ENCODE measurements at regions not wholly inside any gene's neighbourhood (a gene's known extent, or its start where the extent isn't known, plus 50 kb on each side); places are given as distances from the start of the nearest gene placed in this dataset.

GRCh38 chr12:90173499-90174197 is 465.0 kb upstream of the ATP2B1 start:
- Histone ChIP-seq H3K27ac (no peak overlapping the region), H3K27me3 (no peaks in the 10 kb centered on the region), H3K4me1 (no peaks in the 10 kb centered on the region), H3K4me3 (no peak overlapping the region), H3K36me3 (no peaks in the 10 kb centered on the region), H3K9me3 (no peaks in the 10 kb centered on the region)
- DNase-seq (ENCODE audit: extremely low spot score in 2 of 2): no peak
- intact Hi-C loops (cut with DNase I): no loop called here
- TF ChIP-seq CTCF (IDR thresholded peaks at IDR 0.05) (no peak), POLR2AphosphoS5 (IDR thresholded peaks at IDR 0.05; ENCODE audit: insufficient read depth in 1 of 2, low read depth in 1 of 2) (no peak)

- no peaks in the 10 kb centered on the region for H3K27me3 ChIP-seq
- no peaks in the 10 kb centered on the region for H3K4me1 ChIP-seq
- no peaks in the 10 kb centered on the region for H3K36me3 ChIP-seq
- no peaks in the 10 kb centered on the region for H3K9me3 ChIP-seq
- intact Hi-C loops (cut with DNase I): no loop called here
- TF ChIP-seq POLR2A (IDR thresholded peaks at IDR 0.05) (no peak), POLR2AphosphoS5 (IDR thresholded peaks at IDR 0.05; ENCODE audit: insufficient read depth in 1 of 2, low read depth in 1 of 2) (no peak), CTCF (IDR thresholded peaks at IDR 0.05) (no peak)
- H3K27ac ChIP-seq: no peak overlapping the region
- no peak overlapping the region for H3K4me3 ChIP-seq
- DNase-seq (ENCODE audit: extremely low spot score in 2 of 2): no peak
Observed at GRCh38 chr12:90172524-90172923, 463.9 kb upstream of the ATP2B1 start.

GRCh38 chr12:90170740-90171139 is 462.1 kb upstream of the ATP2B1 start:
- DNase-seq (ENCODE audit: extremely low spot score in 2 of 2): no peak
- Histone ChIP-seq H3K27me3 (no peaks in the 10 kb centered on the region), H3K9me3 (no peaks in the 10 kb centered on the region), H3K27ac (no peak overlapping the region), H3K36me3 (no peaks in the 10 kb centered on the region), H3K4me1 (no peaks in the 10 kb centered on the region), H3K4me3 (no peak overlapping the region)
- TF ChIP-seq CTCF (IDR thresholded peaks at IDR 0.05) (no peak), POLR2A (IDR thresholded peaks at IDR 0.05) (no peak), POLR2AphosphoS5 (IDR thresholded peaks at IDR 0.05; ENCODE audit: insufficient read depth in 1 of 2, low read depth in 1 of 2) (no peak)
- intact Hi-C loops (cut with DNase I): no loop called here

- no peaks in the 10 kb centered on the region for H3K27me3 ChIP-seq
- H3K36me3 ChIP-seq: no peaks in the 10 kb centered on the region
- TF ChIP-seq CTCF (IDR thresholded peaks at IDR 0.05): no peak
- no peak for TF ChIP-seq POLR2A (IDR thresholded peaks at IDR 0.05)
- no peak for TF ChIP-seq POLR2AphosphoS5 (IDR thresholded peaks at IDR 0.05; ENCODE audit: insufficient read depth in 1 of 2, low read depth in 1 of 2)
- no peak for DNase-seq (ENCODE audit: extremely low spot score in 2 of 2)
- H3K4me3 ChIP-seq: no peak overlapping the region
- H3K9me3 ChIP-seq: no peaks in the 10 kb centered on the region
- H3K4me1 ChIP-seq: no peaks in the 10 kb centered on the region
- intact Hi-C loops (cut with DNase I): no loop called here
- H3K27ac ChIP-seq: no peak overlapping the region
Observed at GRCh38 chr12:90167518-90168208, 459.0 kb upstream of the ATP2B1 start.

- H3K36me3 ChIP-seq: no peaks in the 10 kb centered on the region
- H3K4me3 ChIP-seq: no peak overlapping the region
- TF ChIP-seq CTCF (IDR thresholded peaks at IDR 0.05) (no peak), POLR2AphosphoS5 (IDR thresholded peaks at IDR 0.05; ENCODE audit: insufficient read depth in 1 of 2, low read depth in 1 of 2) (no peak), POLR2A (IDR thresholded peaks at IDR 0.05) (no peak)
- intact Hi-C loops (cut with DNase I): no loop called here
- DNase-seq (ENCODE audit: extremely low spot score in 2 of 2): no peak
- no peaks in the 10 kb centered on the region for H3K4me1 ChIP-seq
- H3K27me3 ChIP-seq: no peaks in the 10 kb centered on the region
- H3K27ac ChIP-seq: no peak overlapping the region
- no peaks in the 10 kb centered on the region for H3K9me3 ChIP-seq
Observed at GRCh38 chr12:90166671-90167070, 458.0 kb upstream of the ATP2B1 start.

Measured in vagina (tissue), 2 donors.